ENCODE measurements at regions not wholly inside any gene's neighbourhood (a gene's known extent, or its start where the extent isn't known, plus 50 kb on each side); places are given as distances from the start of the nearest gene placed in this dataset.

GRCh38 chr20:58155148-58155925, 73.1 kb downstream of the ANKRD60 start:
- H2AFZ ChIP-seq (ENCODE audit: low read depth, low read length, severe bottlenecking) = no peak overlapping the region
- no peaks in the 10 kb centered on the region for H3K27me3 ChIP-seq (ENCODE audit: low read length)

DNA sequence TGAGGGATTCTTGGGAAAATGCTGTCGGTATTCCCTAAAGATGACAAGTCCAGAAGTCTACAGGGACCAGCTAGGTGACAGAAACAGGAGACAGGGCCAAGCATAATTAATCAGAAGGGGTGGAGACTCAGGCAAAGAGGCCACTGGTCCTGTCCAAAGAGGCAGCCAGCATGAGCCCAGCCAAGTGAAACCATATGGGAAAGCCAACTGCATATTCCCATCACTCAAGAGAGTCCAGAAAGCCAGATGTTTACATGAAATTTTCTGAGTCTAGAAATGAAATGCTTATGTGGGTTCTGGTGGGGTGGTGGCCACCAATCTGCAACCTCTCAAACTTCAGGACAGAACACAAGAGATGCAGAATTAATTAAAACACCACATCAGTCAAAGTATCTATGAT, 74.3 kb downstream of the ANKRD60 start:
- H2AFZ ChIP-seq (ENCODE audit: low read depth, low read length, severe bottlenecking) = no peak overlapping the region
- no peak overlapping the region for H3K9ac ChIP-seq (ENCODE audit: low read length)
- H3K9me2 ChIP-seq (replicated peaks; ENCODE audit: insufficient read depth, low read length) = no peaks in the 10 kb centered on the region
- no peaks in the 10 kb centered on the region for H3K36me3 ChIP-seq (ENCODE audit: low read length)
- H3K79me2 ChIP-seq (ENCODE audit: insufficient read depth, low read length) = no peaks in the 10 kb centered on the region
- H3K27me3 ChIP-seq (ENCODE audit: low read length) = no peaks in the 10 kb centered on the region
- H3K9me3 ChIP-seq (ENCODE audit: insufficient read depth, low read length) = no peaks in the 10 kb centered on the region
- H3K4me2 ChIP-seq (ENCODE audit: low read depth, low read length, poor library complexity, severe bottlenecking) = no peak overlapping the region
- TF ChIP-seq CTCF (IDR thresholded peaks at IDR 0.05; ENCODE audit: insufficient read depth, low read length, poor library complexity, severe bottlenecking) = no peak
- TF ChIP-seq EZH2phosphoT487 (conservative IDR thresholded peaks at IDR 0.05; ENCODE audit: low read length) = no peak
- no peaks in the 10 kb centered on the region for H4K20me1 ChIP-seq (ENCODE audit: low read depth, low read length)
- H3K4me3 ChIP-seq (ENCODE audit: insufficient read depth, low read length, poor library complexity, severe bottlenecking) = no peak overlapping the region
- no peaks in the 10 kb centered on the region for H3F3A ChIP-seq (ENCODE audit: insufficient read depth)
- no peak overlapping the region for H3K27ac ChIP-seq (ENCODE audit: low read depth, low read length)

More at GRCh38 chr20:58155148-58155925, 73.1 kb downstream of the ANKRD60 start:
- Histone ChIP-seq H3K9ac (ENCODE audit: low read length) (no peak overlapping the region), H3K4me3 (ENCODE audit: insufficient read depth, low read length, poor library complexity, severe bottlenecking) (no peak overlapping the region), H3K27ac (ENCODE audit: low read depth, low read length) (no peak overlapping the region), H3K9me3 (ENCODE audit: insufficient read depth, low read length) (no peaks in the 10 kb centered on the region), H3K9me2 (replicated peaks; ENCODE audit: insufficient read depth, low read length) (no peaks in the 10 kb centered on the region), H3F3A (ENCODE audit: insufficient read depth) (no peaks in the 10 kb centered on the region), H3K79me2 (ENCODE audit: insufficient read depth, low read length) (no peaks in the 10 kb centered on the region), H4K20me1 (ENCODE audit: low read depth, low read length) (no peaks in the 10 kb centered on the region), H3K36me3 (ENCODE audit: low read length) (no peaks in the 10 kb centered on the region), H3K4me2 (ENCODE audit: low read depth, low read length, poor library complexity, severe bottlenecking) (no peak overlapping the region)
- no peak for TF ChIP-seq CTCF (IDR thresholded peaks at IDR 0.05; ENCODE audit: insufficient read depth, low read length, poor library complexity, severe bottlenecking)
- TF ChIP-seq EZH2phosphoT487 (conservative IDR thresholded peaks at IDR 0.05; ENCODE audit: low read length) = no peak

DNA sequence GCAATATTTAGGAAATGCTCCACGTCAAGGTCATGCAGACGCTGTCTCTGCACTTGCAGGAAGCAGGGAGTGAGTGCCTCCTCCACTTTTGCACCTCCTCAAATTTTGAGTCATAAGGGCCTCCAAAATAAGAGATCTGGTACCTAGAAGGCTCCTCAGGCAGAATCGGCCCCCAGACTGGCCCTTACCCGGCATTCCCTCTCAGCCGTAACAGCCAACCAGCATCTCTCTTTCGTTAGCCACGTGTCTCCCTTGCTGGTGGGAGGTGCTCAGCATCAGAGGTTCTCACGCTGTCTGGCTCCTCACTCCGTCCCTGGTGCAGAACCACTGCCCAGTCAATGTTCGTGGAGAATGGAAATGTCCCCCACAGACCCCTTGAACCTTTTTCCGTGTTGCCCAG, 75.3 kb downstream of the ANKRD60 start:
- no peak overlapping the region for H3K4me2 ChIP-seq (ENCODE audit: low read depth, low read length, poor library complexity, severe bottlenecking)
- H3K27me3 ChIP-seq (ENCODE audit: low read length) = no peaks in the 10 kb centered on the region
- no peaks in the 10 kb centered on the region for H3K36me3 ChIP-seq (ENCODE audit: low read length)
- H3K9ac ChIP-seq (ENCODE audit: low read length) = no peak overlapping the region
- no peak for TF ChIP-seq EZH2phosphoT487 (conservative IDR thresholded peaks at IDR 0.05; ENCODE audit: low read length)
- no peak for TF ChIP-seq CTCF (IDR thresholded peaks at IDR 0.05; ENCODE audit: insufficient read depth, low read length, poor library complexity, severe bottlenecking)
- no peaks in the 10 kb centered on the region for H3F3A ChIP-seq (ENCODE audit: insufficient read depth)
- no peaks in the 10 kb centered on the region for H3K79me2 ChIP-seq (ENCODE audit: insufficient read depth, low read length)
- no peak overlapping the region for H2AFZ ChIP-seq (ENCODE audit: low read depth, low read length, severe bottlenecking)
- H4K20me1 ChIP-seq (ENCODE audit: low read depth, low read length) = no peaks in the 10 kb centered on the region
- no peaks in the 10 kb centered on the region for H3K9me2 ChIP-seq (replicated peaks; ENCODE audit: insufficient read depth, low read length)
- H3K27ac ChIP-seq (ENCODE audit: low read depth, low read length) = no peak overlapping the region
- no peaks in the 10 kb centered on the region for H3K9me3 ChIP-seq (ENCODE audit: insufficient read depth, low read length)
- H3K4me3 ChIP-seq (ENCODE audit: insufficient read depth, low read length, poor library complexity, severe bottlenecking) = no peak overlapping the region
